NCI-H187 (cell line): ENCODE measurements at regions not wholly inside any gene's neighbourhood (a gene's known extent, or its start where the extent isn't known, plus 50 kb on each side); places are given as distances from the start of the nearest gene placed in this dataset.

ENCODE experiments used
- DNase-seq, 2 experiments: peaks; one replicate each; lab custom pipeline; 2025; lab: John Stamatoyannopoulos, UW

- DNase-seq = no peak
Measured at GRCh38 chr2:236718207-236718992, 148.8 kb downstream of the ACKR3 start.

GRCh38 chr2:236719192-236719635 lies 149.6 kb downstream of the ACKR3 start:
- no peak for DNase-seq

GRCh38 chr2:236720974-236721540 lies 151.4 kb downstream of the ACKR3 start:
- DNase-seq = peak; percentile 51 to 70

- DNase-seq = no peak
Measured at GRCh38 chr2:236724200-236724599, 154.6 kb downstream of the ACKR3 start.

DNA sequence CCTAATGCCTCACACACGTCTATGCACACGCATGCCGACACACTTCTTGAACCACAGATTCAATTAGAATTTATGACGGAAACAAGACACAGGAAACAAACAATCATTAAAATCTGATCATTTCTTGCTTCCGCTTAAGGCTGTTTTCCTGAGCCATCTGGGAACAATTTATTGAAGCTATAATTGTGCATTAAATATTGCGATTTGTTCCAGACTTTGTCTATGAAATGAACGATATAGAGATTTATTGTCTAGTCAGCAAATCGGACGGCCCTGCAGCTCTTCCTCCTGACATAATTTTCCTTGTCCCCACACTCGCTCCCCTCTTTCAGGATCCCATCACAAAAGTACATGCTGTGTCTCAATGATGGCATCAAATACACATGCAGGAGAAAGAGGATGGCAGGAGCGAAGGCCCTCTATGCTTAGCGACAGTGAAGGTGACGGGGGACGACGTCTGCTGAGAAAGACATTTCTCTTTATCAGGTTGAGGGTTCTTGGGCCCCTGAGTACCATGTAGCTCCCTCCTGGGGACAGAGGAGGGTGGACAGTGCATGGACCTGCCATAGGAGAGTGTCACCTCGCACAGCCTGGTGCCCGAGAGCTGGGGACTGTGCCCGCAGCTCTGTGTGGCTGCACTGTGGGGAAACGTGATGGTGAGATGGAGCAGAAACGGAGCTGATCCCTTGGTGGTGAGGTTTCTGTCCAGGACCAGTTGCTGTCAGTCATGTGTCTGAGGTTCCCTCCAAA lies 157.3 kb downstream of the ACKR3 start:
- DNase-seq = no peak

DNA sequence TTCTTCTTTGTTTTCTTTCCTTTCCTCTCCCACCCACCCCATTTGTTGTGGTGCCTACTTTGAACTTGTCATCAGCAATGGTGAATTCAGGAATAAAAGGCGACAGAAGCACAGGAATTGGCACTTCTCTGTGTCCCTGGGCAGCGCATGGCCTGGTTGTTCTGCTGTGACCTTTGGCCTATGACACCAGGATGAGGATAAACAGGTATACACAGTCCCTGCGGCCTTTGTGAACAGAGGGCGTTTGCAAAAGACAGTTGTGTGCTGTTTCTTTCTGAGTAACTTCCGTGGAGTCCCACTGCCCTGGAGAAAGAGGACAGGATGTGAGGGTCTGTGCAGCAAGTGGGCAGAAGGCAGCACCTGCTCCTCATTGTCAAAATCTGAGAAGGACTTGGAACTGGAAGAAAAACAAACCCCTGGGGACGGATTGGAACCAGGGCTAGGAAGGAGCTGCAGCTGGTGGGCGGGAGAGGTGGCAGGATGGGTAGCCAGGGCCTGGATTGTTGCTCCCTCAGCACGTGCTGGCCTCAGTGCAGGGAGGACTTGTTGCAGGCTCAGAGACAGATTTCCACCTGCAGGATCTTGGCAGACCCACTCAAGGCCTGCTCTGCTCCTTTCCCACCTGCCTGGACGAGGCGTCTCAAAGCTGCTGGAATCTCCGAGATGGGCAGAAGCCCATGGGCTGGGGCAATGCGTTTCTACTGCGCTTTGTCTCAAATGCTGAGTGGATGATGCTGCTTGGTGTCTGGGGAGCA lies 159.5 kb downstream of the ACKR3 start:
- no peak for DNase-seq

DNA sequence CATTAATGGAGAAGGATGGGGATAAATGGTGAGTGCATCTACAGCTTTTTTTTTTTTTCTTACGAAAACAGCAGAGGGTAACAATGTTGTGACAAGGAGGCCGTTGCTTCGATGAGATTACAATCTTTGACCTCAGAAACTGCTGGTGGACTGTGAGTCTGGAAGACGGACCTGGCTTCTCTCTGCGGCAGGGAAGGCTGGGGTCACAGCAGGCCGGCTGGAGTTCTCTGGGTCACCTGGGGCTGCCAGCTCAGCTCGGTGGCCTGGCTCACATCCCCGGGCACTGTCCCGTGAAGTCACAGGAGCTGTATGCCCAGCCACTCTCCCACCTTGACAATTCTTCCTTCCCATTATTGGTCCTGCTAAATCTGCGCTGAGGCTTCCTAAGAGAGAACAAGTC lies 160.8 kb downstream of the ACKR3 start:
- DNase-seq = no peak

DNA sequence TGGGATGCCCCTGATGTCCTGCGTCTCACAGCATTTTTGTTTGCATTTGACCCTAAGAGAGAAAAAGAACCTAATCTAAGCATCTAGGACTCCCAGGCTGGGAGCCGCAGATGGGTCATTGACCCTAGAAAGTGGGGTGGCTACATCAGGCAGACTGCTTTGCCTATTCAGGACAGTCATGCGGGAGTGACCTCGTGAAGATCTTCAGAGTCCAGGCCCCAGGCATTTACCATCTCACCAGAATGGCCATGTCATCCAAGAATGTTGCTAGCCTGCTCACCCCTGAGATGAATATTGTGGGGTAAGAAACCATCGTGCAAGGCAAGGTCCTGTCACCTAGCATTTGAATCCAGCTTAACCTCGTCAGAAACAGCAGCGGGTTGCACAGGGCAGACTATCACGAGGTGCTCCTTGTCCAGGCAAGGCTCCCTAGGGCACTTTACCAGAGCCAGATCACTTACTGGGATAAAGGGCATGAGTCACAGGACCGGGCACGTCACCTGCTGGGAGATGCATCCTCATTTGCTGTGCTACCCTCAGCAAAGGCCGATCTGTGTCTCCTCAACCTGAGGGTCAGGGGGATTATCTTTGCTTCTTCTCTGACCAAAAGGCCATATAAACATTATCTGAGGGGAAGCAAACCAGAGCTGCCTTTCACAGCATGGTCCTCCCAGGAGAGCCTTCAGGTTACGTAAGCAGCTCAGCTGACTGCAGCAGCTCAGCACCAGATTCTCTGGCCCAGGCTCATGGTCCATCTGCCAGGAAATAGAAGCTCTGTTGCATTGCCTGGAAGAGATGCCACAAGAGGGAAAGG lies 162.3 kb downstream of the ACKR3 start:
- DNase-seq = no peak

GRCh38 chr2:236733156-236733555 lies 163.5 kb downstream of the ACKR3 start:
- no peak for DNase-seq

DNA sequence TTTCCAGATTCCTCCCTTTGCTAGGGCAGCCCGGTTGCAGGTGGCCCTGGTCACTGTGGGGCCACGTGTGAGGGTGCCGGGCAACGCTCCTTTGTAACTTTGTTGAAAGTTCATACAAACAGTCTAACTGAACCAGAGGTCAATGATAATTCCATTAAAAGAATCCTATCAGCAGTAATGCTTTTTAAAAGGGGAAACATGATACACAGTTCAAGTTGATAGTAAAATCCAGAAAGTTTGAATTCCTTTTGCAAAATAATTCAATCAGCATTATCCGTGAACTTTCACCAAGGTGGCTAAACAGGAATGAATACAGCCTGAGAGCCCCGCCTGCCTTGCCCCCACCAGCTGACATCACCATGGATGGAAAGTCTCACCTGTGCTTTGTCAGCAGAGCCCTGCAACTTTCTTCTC lies 166.2 kb downstream of the ACKR3 start:
- DNase-seq = no peak

- DNase-seq = no peak
Measured at GRCh38 chr2:236738030-236738429, 168.4 kb downstream of the ACKR3 start.

DNA sequence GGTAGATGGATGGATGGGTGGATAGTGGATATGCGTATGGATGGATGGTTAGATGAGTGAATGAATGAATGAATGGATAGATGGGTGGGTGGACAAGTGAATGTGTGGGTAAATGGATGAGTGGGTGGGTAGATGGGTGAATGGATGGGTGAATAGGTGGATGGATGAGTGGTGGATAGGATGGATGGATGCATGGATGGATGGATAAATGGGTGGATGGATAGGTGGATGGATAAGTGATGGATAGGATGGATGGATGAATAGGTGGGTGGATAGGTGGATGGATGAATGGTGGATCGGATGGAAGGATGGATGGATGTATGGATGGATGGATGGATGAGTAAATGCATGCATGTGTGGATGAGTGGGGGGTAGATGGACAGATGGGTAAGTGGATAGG lies 169.3 kb downstream of the ACKR3 start:
- no peak for DNase-seq

DNA sequence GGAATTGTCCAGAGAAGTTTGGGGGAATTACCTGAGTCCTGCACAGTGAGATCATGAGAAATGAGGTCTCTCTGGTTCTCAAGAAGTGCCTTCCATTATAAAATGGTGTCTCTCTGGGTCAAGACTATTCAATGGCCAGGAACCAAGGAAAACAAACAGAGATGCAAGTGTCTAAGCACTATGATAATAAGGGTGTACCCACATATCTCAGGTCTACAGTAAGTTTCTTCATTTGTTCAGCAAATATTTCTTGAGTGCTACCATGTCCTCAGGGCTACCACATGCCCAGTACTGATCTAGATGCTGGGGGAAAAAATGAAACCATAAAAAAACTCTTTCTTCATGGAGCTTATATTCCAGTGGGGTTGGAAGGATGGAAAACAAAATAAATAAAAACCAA lies 170.0 kb downstream of the ACKR3 start:
- no peak for DNase-seq

GRCh38 chr2:236740506-236740905 lies 170.9 kb downstream of the ACKR3 start:
- peak; percentile 1 to 16 for DNase-seq

DNA sequence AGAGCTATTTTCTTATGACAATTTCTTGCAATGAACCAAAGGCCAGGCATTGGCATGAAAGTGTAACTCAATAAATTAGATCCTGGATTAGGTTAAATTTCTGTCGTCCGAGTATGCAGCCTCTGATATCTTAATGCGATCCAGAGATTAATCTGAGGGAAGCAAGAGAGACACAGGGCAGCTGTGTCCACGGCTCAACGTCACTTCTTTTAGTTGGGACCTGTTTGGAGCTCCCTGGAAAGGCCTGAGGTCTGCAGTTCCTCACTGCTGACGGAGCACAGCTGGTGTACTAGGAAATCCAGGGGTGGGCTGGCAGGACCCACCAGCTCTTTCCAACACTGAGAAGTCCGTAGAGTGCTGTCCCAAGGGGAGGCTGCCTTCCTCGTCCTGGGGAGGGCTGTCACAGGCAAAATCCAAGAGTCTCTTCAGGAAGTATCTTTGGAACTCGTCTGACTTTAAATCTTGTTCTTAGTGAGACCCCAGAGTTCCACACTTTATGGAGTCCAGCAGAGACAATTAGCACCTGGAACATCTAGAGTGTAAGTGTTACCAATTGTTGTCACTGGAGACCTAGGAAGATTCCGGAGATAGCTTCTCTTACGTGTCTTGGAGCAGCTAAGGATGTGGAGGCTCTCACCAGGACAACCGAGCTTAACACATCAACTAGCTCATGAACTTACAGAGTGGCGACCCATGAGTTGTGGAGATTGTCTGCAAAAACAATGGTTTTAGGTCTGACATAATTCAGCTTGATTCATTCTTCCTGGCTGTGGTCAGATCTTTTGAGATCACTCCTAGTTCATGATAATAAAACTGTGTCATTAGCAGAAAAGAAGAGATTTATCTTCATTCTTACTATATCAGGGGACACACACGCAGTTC lies 173.7 kb downstream of the ACKR3 start:
- DNase-seq = no peak

- DNase-seq = no peak
Measured at GRCh38 chr2:236743921-236744280, 174.3 kb downstream of the ACKR3 start.

GRCh38 chr2:236744281-236744705 lies 174.7 kb downstream of the ACKR3 start:
- no peak for DNase-seq

- no peak for DNase-seq
Measured at GRCh38 chr2:236744716-236745115, 175.1 kb downstream of the ACKR3 start.

- DNase-seq = no peak
Measured at GRCh38 chr2:236745420-236746210, 176.0 kb downstream of the ACKR3 start.

DNA sequence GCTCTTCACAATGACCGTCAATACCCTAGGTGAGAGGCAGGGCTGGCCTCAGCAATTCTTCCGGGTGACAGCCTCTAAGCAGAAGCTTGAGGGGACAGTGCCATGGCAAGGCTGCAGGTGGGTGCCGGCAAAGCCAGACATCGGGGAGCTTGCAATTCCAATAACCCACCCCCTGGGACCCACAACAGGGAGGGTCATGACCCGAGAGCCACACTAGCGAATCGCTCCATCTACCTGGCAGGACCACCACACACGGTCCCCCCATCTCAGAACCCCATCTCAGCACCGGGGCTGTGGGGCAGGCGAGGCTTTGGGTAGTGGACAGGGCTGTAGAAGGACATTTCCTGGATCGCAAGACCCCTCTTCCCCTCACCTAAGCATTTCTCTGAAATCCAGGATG lies 177.2 kb downstream of the ACKR3 start:
- DNase-seq = no peak
